Gastrocnemius medialis (tissue), 4 donors: ENCODE measurements at regions not wholly inside any gene's neighbourhood (a gene's known extent, or its start where the extent isn't known, plus 50 kb on each side); places are given as distances from the start of the nearest gene placed in this dataset.

Experiments
- ATAC-seq, 2 donors: fragments of 150-250 bp; one replicate each; pipeline ENCODE4 v1.9.1; 2016
- DNase-seq, 2 donors: peaks; one replicate each; pipeline ENCODE4 v3.0.0-alpha.2; 2019
- H3K27ac ChIP-seq, 4 donors: fragments of 200-600 bp; sonication (generic); 1 replicate in 1 of 4; 2 replicates in 3 of 4; pipeline ENCODE4 v1.5.1; 2016 to 2018; ENCODE audit warnings: mild to moderate bottlenecking in 2 of 4, moderate library complexity in 1 of 4
- H3K27me3 ChIP-seq, 3 donors: fragments of 200-600 bp; sonication (generic) in 2 of 3; 1 replicate in 1 of 3; 2 replicates in 2 of 3; pipeline versions ENCODE4 v1.5.1 to v1.6.0; 2016 to 2019; ENCODE audit warnings: mild to moderate bottlenecking in 1 of 3, moderate library complexity in 1 of 3
- H3K36me3 ChIP-seq, 2 donors: fragments of 200-600 bp; sonication (generic) in 1 of 2; one replicate each; pipeline ENCODE4 v1.5.1; 2017 to 2018
- H3K4me1 ChIP-seq, 2 donors: fragments of 200-600 bp; sonication (generic) in 1 of 2; one replicate each; pipeline ENCODE4 v1.5.1; 2016 to 2017; ENCODE audit warnings: mild to moderate bottlenecking in 2 of 2
- H3K4me3 ChIP-seq, 4 donors: fragments of 200-600 bp; sonication (generic) in 3 of 4; 1 replicate in 1 of 4; 2 replicates in 3 of 4; pipeline ENCODE4 v1.5.1; 2016 to 2019; ENCODE audit warnings: mild to moderate bottlenecking in 2 of 4
- H3K9me3 ChIP-seq, 3 donors: fragments of 200-600 bp; sonication (generic) in 2 of 3; 1 replicate in 1 of 3; 2 replicates in 2 of 3; pipeline ENCODE4 v1.5.1; 2016 to 2019
- POLR2A ChIP-seq, 2 donors: fragments of 450-650 bp; IDR thresholded peaks; one replicate each; pipeline ENCODE4 v1.6.1; 2017; ENCODE audit warnings: antibody characterized with exemption in 2 of 2, mild to moderate bottlenecking in 2 of 2, moderate library complexity in 2 of 2
- in situ Hi-C, 4 donors: fragments of 200-750 bp; cut with MboI; loops; one replicate each; pipeline versions ENCODE4 v1.15.0 to v1.8.0; 2017; ENCODE audit warnings: low sequenced_read_pairs in 4 of 4
- intact Hi-C: fragments of 100-400 bp; cut with DNase I; formaldehyde crosslinking; loops from one replicate; pipeline ENCODE4 v1.15.1; 2023; ENCODE audit warnings: low total_unique reads
- TF ChIP-seq, protein P1 (sequence below), 5 experiments: fragments of 450-650 bp in 3 of 5; fragments of 200-600 bp in 2 of 5; sonication (generic) in 2 of 5; IDR thresholded peaks in 4 of 5; conservative IDR thresholded peaks in 1 of 5; 1 replicate in 4 of 5; 2 replicates in 1 of 5; pipeline ENCODE4 v1.5.1; 2016 to 2019; ENCODE audit warnings: antibody characterized with exemption in 5 of 5, mild to moderate bottlenecking in 3 of 5, moderate library complexity in 3 of 5

DNA sequence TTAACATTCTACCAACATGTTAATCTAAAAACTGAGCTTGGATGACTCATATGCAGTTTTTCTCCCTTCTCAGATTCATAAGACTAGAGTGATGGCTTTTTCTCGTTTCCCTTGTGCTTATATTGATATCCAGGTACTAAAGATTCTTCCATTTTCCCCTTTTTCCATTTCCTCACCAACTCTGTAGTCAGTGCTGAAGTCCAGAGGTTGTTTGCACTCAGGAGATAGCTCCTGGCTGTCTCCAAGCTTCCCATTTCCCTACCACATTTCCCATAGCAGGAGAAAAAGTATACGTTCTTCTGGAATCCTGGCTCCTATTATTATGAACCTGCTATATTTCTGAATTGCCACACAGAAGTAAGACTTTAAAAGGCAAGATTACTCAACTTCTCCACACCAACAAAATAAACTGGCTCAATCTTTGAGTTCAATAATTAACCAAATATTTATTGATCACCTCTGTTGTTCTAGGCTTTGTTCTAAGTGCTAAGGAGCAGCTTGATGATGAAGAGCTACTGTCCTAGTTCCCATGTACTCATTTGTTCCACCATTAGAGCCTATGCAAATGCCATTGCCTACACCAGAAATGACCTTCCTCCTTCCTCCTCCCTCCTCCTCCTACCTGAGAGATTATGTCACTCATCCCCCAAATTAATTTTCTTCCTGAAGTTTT, 454.4 kb upstream of the RPS6KA3 start:
- Histone ChIP-seq H3K27me3 (no peaks in the 10 kb centered on the region), H3K4me1 (no peaks in the 10 kb centered on the region), H3K27ac (no peak overlapping the region), H3K9me3 (no peaks in the 10 kb centered on the region), H3K36me3 (no peaks in the 10 kb centered on the region), H3K4me3 (no peak overlapping the region)
- in situ Hi-C loops (no loop called here), intact Hi-C loops (no loop called here)
- no peak for DNase-seq
- ATAC-seq: no peak
- TF ChIP-seq, protein P1, sequence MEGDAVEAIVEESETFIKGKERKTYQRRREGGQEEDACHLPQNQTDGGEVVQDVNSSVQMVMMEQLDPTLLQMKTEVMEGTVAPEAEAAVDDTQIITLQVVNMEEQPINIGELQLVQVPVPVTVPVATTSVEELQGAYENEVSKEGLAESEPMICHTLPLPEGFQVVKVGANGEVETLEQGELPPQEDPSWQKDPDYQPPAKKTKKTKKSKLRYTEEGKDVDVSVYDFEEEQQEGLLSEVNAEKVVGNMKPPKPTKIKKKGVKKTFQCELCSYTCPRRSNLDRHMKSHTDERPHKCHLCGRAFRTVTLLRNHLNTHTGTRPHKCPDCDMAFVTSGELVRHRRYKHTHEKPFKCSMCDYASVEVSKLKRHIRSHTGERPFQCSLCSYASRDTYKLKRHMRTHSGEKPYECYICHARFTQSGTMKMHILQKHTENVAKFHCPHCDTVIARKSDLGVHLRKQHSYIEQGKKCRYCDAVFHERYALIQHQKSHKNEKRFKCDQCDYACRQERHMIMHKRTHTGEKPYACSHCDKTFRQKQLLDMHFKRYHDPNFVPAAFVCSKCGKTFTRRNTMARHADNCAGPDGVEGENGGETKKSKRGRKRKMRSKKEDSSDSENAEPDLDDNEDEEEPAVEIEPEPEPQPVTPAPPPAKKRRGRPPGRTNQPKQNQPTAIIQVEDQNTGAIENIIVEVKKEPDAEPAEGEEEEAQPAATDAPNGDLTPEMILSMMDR (IDR thresholded peaks at IDR 0.05 in 4 of 5, conservative IDR thresholded peaks at IDR 0.05 in 1 of 5): no peak
- no peak for TF ChIP-seq POLR2A (IDR thresholded peaks at IDR 0.05)

DNA sequence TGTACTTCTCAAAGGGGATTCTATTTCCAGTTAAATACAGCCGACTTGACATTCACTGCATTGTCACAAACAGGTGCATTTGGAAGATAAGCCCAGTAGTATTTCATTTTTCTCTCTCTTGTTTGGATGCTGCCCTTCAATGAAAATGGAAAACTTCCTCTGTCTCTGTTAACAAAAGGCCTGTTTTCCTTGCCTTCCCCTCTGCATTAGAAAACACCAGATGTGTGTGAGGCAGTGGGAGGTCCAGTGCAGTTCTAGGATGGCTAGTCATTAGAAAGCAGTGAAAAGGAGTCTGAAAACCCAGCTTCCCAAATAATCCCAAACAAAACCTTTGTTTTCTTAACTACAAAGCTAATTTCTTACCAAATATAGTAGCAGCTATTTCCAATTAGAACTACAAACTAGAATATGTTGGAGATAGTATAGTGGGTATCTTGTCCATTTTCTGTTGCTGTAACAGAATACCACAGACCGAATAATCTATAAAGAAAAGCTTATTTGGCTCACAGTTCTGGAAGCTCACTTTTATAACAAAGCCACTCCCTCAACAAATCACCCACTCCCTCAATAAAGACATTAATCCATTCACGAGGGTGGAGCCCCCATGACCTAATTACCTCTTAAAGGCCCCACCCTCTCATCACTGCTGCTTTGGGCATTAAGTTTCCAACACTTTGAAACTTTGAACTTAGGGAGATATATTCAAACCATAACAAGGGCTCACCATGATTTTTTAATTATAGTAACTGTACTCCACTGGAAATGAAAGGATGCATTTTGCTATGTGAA, 452.1 kb upstream of the RPS6KA3 start:
- Histone ChIP-seq H3K36me3 (no peaks in the 10 kb centered on the region), H3K9me3 (no peaks in the 10 kb centered on the region), H3K4me1 (no peaks in the 10 kb centered on the region), H3K4me3 (no peak overlapping the region), H3K27me3 (no peaks in the 10 kb centered on the region), H3K27ac (no peak overlapping the region)
- in situ Hi-C loops (no loop called here), intact Hi-C loops (no loop called here)
- no peak for ATAC-seq
- no peak for DNase-seq
- TF ChIP-seq, protein P1 (IDR thresholded peaks at IDR 0.05 in 4 of 5, conservative IDR thresholded peaks at IDR 0.05 in 1 of 5): no peak

DNA sequence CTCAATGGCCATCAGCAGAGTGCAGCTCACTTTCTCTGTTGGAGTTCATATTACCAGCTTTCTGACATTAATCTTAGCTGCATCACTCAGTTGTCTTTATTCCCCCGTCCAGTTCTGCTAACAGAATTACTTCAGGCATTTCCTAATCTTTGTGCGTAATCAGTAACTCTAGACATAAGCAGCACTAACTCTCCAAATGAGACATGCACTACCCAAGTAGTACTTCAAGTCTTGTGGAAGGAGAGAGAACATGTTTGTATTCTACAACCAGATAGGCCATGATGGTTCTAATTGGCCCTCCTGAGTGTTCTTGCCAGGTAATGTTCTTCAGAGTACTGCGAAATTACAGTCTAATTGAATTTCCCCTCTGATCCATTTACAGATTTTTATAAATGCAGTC, 448.5 kb upstream of the RPS6KA3 start:
- TF ChIP-seq, protein P1 (IDR thresholded peaks at IDR 0.05 in 4 of 5, conservative IDR thresholded peaks at IDR 0.05 in 1 of 5): no peak
- TF ChIP-seq POLR2A (IDR thresholded peaks at IDR 0.05): no peak
- Histone ChIP-seq H3K4me1 (no peaks in the 10 kb centered on the region), H3K4me3 (no peak overlapping the region), H3K27ac (no peak overlapping the region), H3K36me3 (no peaks in the 10 kb centered on the region), H3K9me3 (no peaks in the 10 kb centered on the region), H3K27me3 (no peaks in the 10 kb centered on the region)
- no peak for ATAC-seq
- intact Hi-C loops: no loop called here
- in situ Hi-C loops: no loop called here
- no peak for DNase-seq

DNA sequence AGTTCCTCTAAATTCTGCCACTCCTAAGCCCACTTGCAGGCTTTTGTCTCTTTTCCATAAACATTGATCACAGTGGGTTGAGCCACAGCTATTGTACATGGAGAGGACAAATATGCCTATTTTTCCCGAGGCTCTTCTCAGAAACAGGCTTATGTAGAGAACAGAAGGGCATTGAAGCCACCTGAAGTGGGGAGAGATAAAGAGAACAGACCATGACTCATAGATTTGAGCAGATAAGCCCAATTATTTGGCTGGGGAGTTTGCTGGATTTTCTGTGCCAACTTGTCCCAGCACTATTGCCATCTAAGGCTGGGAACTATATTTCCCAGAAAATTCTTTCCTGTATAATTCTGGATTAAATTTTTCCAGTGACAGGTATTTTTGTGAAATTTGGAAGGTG, 446.1 kb upstream of the RPS6KA3 start:
- ATAC-seq (no peak), DNase-seq (no peak)
- no peaks in the 10 kb centered on the region for H3K9me3 ChIP-seq
- intact Hi-C loops (no loop called here), in situ Hi-C loops (no loop called here)
- no peaks in the 10 kb centered on the region for H3K27me3 ChIP-seq
- TF ChIP-seq POLR2A (IDR thresholded peaks at IDR 0.05): no peak
- TF ChIP-seq, protein P1 (IDR thresholded peaks at IDR 0.05 in 4 of 5, conservative IDR thresholded peaks at IDR 0.05 in 1 of 5): no peak
- H3K27ac ChIP-seq: no peak overlapping the region
- no peaks in the 10 kb centered on the region for H3K4me1 ChIP-seq
- H3K4me3 ChIP-seq: no peak overlapping the region
- no peaks in the 10 kb centered on the region for H3K36me3 ChIP-seq
